ENCODE measurements at regions not wholly inside any gene's neighbourhood (a gene's known extent, or its start where the extent isn't known, plus 50 kb on each side); places are given as distances from the start of the nearest gene placed in this dataset.

DNA sequence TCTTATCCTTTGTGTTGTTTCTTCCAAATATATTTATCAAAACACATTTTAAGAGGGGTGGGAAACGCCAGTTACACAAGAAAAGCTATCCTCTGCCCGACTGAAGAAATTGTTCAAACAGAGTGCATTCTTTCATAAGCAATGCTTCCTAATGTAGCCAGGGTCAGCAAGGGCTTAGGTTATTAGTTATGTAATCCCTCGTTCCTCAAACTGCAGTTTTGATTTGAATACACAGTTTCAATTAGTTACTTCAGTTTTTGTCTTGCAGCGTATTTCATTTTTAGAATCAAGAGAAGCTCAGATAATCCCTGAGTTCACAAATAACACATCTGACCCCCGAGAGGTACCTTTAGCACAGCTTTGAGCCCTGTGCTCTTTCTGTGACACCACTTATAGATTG is 141.7 kb upstream of the NRIP1 start:
- TF ChIP-seq EZH2phosphoT487 (IDR thresholded peaks at IDR 0.05; ENCODE audit: borderline replicate concordance, low read length) (no peak), EZH2 (IDR thresholded peaks at IDR 0.05; ENCODE audit: low read length, unreplicated experiment) (no peak)
- TF ChIP-seq, protein P1, sequence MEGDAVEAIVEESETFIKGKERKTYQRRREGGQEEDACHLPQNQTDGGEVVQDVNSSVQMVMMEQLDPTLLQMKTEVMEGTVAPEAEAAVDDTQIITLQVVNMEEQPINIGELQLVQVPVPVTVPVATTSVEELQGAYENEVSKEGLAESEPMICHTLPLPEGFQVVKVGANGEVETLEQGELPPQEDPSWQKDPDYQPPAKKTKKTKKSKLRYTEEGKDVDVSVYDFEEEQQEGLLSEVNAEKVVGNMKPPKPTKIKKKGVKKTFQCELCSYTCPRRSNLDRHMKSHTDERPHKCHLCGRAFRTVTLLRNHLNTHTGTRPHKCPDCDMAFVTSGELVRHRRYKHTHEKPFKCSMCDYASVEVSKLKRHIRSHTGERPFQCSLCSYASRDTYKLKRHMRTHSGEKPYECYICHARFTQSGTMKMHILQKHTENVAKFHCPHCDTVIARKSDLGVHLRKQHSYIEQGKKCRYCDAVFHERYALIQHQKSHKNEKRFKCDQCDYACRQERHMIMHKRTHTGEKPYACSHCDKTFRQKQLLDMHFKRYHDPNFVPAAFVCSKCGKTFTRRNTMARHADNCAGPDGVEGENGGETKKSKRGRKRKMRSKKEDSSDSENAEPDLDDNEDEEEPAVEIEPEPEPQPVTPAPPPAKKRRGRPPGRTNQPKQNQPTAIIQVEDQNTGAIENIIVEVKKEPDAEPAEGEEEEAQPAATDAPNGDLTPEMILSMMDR (conservative IDR thresholded peaks at IDR 0.05; ENCODE audit: low read depth, low read length), result no peak

Measured in PC-3 (cell line).